B cell (primary cell): ENCODE measurements at regions not wholly inside any gene's neighbourhood (a gene's known extent, or its start where the extent isn't known, plus 50 kb on each side); places are given as distances from the start of the nearest gene placed in this dataset.

Source experiments
- ATAC-seq: fragments of 200-7000 bp; cut with Tn5 transposase; one replicate; pipeline ENCODE4 v1.10.0; 2021; ENCODE audit warnings: low read depth, mild to moderate bottlenecking, moderate number of reproducible peaks, moderate library complexity
- CTCF ChIA-PET: fragments of 350-600 bp; sonication (Branson Sonifier 250); formaldehyde crosslinking; loops from one replicate; lab custom pipeline; 2021; ENCODE audit warnings: antibody characterized with exemption, inconsistent platforms; lab: Charles Lee
- POLR2A ChIA-PET: fragments of 350-600 bp; sonication (Branson Sonifier 250); formaldehyde crosslinking; loops from one replicate; lab custom pipeline; 2021; ENCODE audit warnings: antibody characterized with exemption; lab: Charles Lee
- DNase-seq: peaks from one replicate; pipeline ENCODE4 v3.0.0; 2013
- H2AFZ ChIP-seq: 2 replicates; pipeline ENCODE4 v1.6.1; 2012; ENCODE audit warnings: mild to moderate bottlenecking, low read depth, low read length; ENCODE audit not compliant: insufficient read depth, poor library complexity, severe bottlenecking
- H3K27ac ChIP-seq, 2 donors: 1 replicate in 1 of 2; 2 replicates in 1 of 2; pipeline ENCODE4 v1.5.1; 2012 to 2013; ENCODE audit warnings: low read length in 2 of 2, mild to moderate bottlenecking in 2 of 2, moderate library complexity in 1 of 2
- H3K27me3 ChIP-seq, 4 experiments: fragments of 200-600 bp in 1 of 4; sonication (generic) in 1 of 4; replicated peaks in 1 of 4; 1 replicate in 2 of 4; 2 replicates in 2 of 4; pipeline versions ENCODE4 v1.6.1 to v1.7.0; 2013 to 2016; ENCODE audit warnings: low read length in 3 of 4, mild to moderate bottlenecking in 2 of 4, mixed read lengths in 1 of 4, moderate library complexity in 1 of 4; ENCODE audit not compliant: insufficient read depth in 4 of 4, control insufficient read depth in 3 of 4; ENCODE audit errors: control extremely low read depth in 1 of 4
- H3K36me3 ChIP-seq, 2 experiments: replicated peaks in 1 of 2; 1 replicate in 1 of 2; 2 replicates in 1 of 2; pipeline versions ENCODE4 v1.6.1 to v1.7.1; 2013; ENCODE audit warnings: low read length in 1 of 2; ENCODE audit not compliant: insufficient read depth in 2 of 2, control insufficient read depth in 1 of 2; ENCODE audit errors: control extremely low read depth in 1 of 2, extremely low read depth in 1 of 2
- H3K4me1 ChIP-seq, 2 donors: fragments of 200-600 bp in 1 of 2; sonication (generic) in 1 of 2; 1 replicate in 1 of 2; 2 replicates in 1 of 2; pipeline versions ENCODE4 v1.5.1 to v1.6.1; 2013 to 2017; ENCODE audit warnings: low read length in 2 of 2; ENCODE audit not compliant: control insufficient read depth in 2 of 2, insufficient read depth in 2 of 2
- H3K4me2 ChIP-seq: replicated peaks from 2 replicates; pipeline ENCODE3; 2012; ENCODE audit warnings: mild to moderate bottlenecking, low read depth, low read length; ENCODE audit not compliant: poor library complexity, severe bottlenecking
- H3K4me3 ChIP-seq, 5 experiments: fragments of 200-600 bp in 1 of 5; sonication (generic) in 1 of 5; 1 replicate in 3 of 5; 2 replicates in 2 of 5; pipeline versions ENCODE4 v1.5.1 to v1.7.0; 2011 to 2016; ENCODE audit warnings: low read length in 4 of 5, mild to moderate bottlenecking in 4 of 5, low read depth in 2 of 5, control low read depth in 1 of 5, moderate library complexity in 1 of 5; ENCODE audit not compliant: insufficient read depth in 1 of 5; ENCODE audit errors: control extremely low read depth in 1 of 5, extremely low read depth in 1 of 5
- H3K79me2 ChIP-seq: fragments of 200-600 bp; sonication (generic); one replicate; pipeline ENCODE4 v1.6.0; 2016; ENCODE audit warnings: low read length; ENCODE audit not compliant: control insufficient read depth, insufficient read depth
- H3K9ac ChIP-seq: fragments of 200-600 bp; sonication (generic); 2 replicates; pipeline ENCODE4 v1.6.1; 2017; ENCODE audit warnings: mild to moderate bottlenecking, low read length, moderate library complexity
- H3K9me3 ChIP-seq, 3 donors: one replicate each; pipeline versions ENCODE4 v1.6.1 to v1.7.1; 2013; ENCODE audit warnings: low read length in 2 of 3; ENCODE audit not compliant: control insufficient read depth in 2 of 3, insufficient read depth in 1 of 3; ENCODE audit errors: control extremely low read depth in 1 of 3
- H4K20me1 ChIP-seq: 2 replicates; pipeline ENCODE4 v1.6.0; 2012; ENCODE audit warnings: mild to moderate bottlenecking, low read length; ENCODE audit not compliant: insufficient read depth, control insufficient read depth, poor library complexity, severe bottlenecking
- H3K27ac Mint-ChIP-seq: one replicate; pipeline ENCODE4 v1.8.0; 2021; ENCODE audit warnings: mixed read lengths
- H3K27me3 Mint-ChIP-seq: one replicate; pipeline ENCODE4 v1.8.0; 2021; ENCODE audit warnings: mixed read lengths
- H3K4me1 Mint-ChIP-seq: one replicate; pipeline ENCODE4 v1.8.0; 2021; ENCODE audit warnings: mixed read lengths
- H3K4me3 Mint-ChIP-seq: one replicate; pipeline ENCODE4 v1.8.0; 2021; ENCODE audit warnings: mixed read lengths
- H3K9me3 Mint-ChIP-seq: one replicate; pipeline ENCODE4 v1.8.0; 2022; ENCODE audit warnings: mixed read lengths; ENCODE audit not compliant: insufficient read depth
- EZH2 ChIP-seq: IDR thresholded peaks from 2 replicates; pipeline ENCODE4 v1.6.1; 2012; ENCODE audit warnings: borderline replicate concordance, low read depth, mild to moderate bottlenecking, moderate library complexity, low read length; ENCODE audit not compliant: insufficient read depth, poor library complexity, severe bottlenecking
- WGBS: methylation state at CpG from one replicate; pipeline ENCODE4 v1.1.5; 2013; ENCODE audit warnings: missing lambda C conversion rate; ENCODE audit not compliant: insufficient coverage; 5-methylcytosine and 5-hydroxymethylcytosine counted together
- intact Hi-C: fragments of 100-400 bp; cut with micrococcal nuclease; formaldehyde crosslinking; loops from one replicate; pipeline ENCODE4 v1.10.0; 2022
- TF ChIP-seq, protein P1 (sequence below): fragments of 200-600 bp; IDR thresholded peaks from one replicate; pipeline ENCODE4 v1.8.0; 2022; ENCODE audit warnings: antibody characterized with exemption, mild to moderate bottlenecking

GRCh38 chr9:89706731-89707191, 101.9 kb downstream of the GADD45G start:
- intact Hi-C loops = no loop called here
- H3K79me2 ChIP-seq = no peaks in the 10 kb centered on the region
- no peak overlapping the region for H2AFZ ChIP-seq
- no peaks in the 10 kb centered on the region for H3K27me3 Mint-ChIP-seq
- H3K4me1 ChIP-seq = peaks cover 2 to 3% of the 10 kb centered on the region in 2 donors
- H3K9me3 Mint-ChIP-seq = no peaks in the 10 kb centered on the region
- CTCF ChIA-PET = no interaction called here
- peaks cover 0 to 3% (median 0%) of the 10 kb centered on the region in 4 experiments for H3K27me3 ChIP-seq
- POLR2A ChIA-PET = no interaction called here
- no peak overlapping the region for H3K4me2 ChIP-seq
- no peaks in the 10 kb centered on the region for H3K9me3 ChIP-seq
- TF ChIP-seq, protein P1, sequence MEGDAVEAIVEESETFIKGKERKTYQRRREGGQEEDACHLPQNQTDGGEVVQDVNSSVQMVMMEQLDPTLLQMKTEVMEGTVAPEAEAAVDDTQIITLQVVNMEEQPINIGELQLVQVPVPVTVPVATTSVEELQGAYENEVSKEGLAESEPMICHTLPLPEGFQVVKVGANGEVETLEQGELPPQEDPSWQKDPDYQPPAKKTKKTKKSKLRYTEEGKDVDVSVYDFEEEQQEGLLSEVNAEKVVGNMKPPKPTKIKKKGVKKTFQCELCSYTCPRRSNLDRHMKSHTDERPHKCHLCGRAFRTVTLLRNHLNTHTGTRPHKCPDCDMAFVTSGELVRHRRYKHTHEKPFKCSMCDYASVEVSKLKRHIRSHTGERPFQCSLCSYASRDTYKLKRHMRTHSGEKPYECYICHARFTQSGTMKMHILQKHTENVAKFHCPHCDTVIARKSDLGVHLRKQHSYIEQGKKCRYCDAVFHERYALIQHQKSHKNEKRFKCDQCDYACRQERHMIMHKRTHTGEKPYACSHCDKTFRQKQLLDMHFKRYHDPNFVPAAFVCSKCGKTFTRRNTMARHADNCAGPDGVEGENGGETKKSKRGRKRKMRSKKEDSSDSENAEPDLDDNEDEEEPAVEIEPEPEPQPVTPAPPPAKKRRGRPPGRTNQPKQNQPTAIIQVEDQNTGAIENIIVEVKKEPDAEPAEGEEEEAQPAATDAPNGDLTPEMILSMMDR = no peak
- no peak for TF ChIP-seq EZH2
- DNase-seq (no peak), ATAC-seq (no peak)
- no peak overlapping the region for H3K9ac ChIP-seq
- no peak overlapping the region for H3K27ac ChIP-seq
- no peak overlapping the region for H3K27ac Mint-ChIP-seq
- H3K4me3 Mint-ChIP-seq = no peak overlapping the region
- no peak overlapping the region for H3K4me3 ChIP-seq
- no peaks in the 10 kb centered on the region for H3K36me3 ChIP-seq
- WGBS = 68% methylated on average over 3 of the region's 5 CpGs
- H4K20me1 ChIP-seq = no peaks in the 10 kb centered on the region
- peaks cover 12% of the 10 kb centered on the region for H3K4me1 Mint-ChIP-seq

DNA sequence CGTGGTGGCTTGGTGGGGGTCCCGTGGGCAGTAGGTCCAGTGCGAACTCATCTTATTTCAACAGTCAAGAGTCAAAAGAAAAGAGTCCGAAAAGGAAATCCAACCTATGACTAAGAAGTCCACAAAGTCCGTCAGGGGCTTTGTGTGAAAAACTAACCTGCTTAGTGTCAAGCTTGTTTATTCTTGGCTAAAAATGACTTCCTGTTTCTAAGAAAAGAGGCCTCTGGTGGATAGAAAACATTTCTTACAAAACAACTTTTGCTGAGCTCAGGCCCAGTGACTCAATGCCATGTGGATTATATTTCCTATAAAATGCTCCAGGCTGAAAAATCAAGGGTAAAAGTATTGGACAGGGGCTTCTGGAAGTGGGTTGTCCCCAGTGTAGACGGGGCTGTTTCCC, 105.9 kb downstream of the GADD45G start:
- Histone ChIP-seq H3K4me2 (no peak overlapping the region), H4K20me1 (no peaks in the 10 kb centered on the region), H3K27ac (no peak overlapping the region), H3K4me3 (no peak overlapping the region), H3K9ac (no peak overlapping the region), H3K9me3 (no peaks in the 10 kb centered on the region), H3K27me3 (peaks cover 0 to 3% (median 0%) of the 10 kb centered on the region in 4 experiments), H3K4me1 (no peaks in the 10 kb centered on the region), H3K36me3 (no peaks in the 10 kb centered on the region), H3K79me2 (no peaks in the 10 kb centered on the region), H2AFZ (no peak overlapping the region)
- DNase-seq (no peak), ATAC-seq (no peak)
- Mint-ChIP-seq H3K9me3 (no peaks in the 10 kb centered on the region), H3K4me3 (no peak overlapping the region), H3K27ac (no peak overlapping the region), H3K27me3 (no peaks in the 10 kb centered on the region), H3K4me1 (peaks cover 11% of the 10 kb centered on the region)
- CTCF ChIA-PET = no interaction called here
- intact Hi-C loops = no loop called here
- POLR2A ChIA-PET = no interaction called here
- TF ChIP-seq EZH2 = no peak
- TF ChIP-seq, protein P1 = no peak
- WGBS = 100% methylated on average over 3 of the region's 6 CpGs
